SK-N-SH (cell line): ENCODE measurements at regions not wholly inside any gene's neighbourhood (a gene's known extent, or its start where the extent isn't known, plus 50 kb on each side); places are given as distances from the start of the nearest gene placed in this dataset.

ENCODE experiments used
- CTCF ChIP-seq: fragments of 200-600 bp; sonication (generic); IDR thresholded peaks from 2 replicates; pipeline ENCODE4 v1.6.1; 2017; ENCODE audit warnings: antibody characterized with exemption, mild to moderate bottlenecking, moderate library complexity
- ELF1 ChIP-seq: IDR thresholded peaks from 2 replicates; pipeline ENCODE4 v1.4.0; 2012
- MAX ChIP-seq: IDR thresholded peaks from 2 replicates; pipeline ENCODE4 v1.4.0; 2012; ENCODE audit warnings: low read depth
- POLR2AphosphoS5 ChIP-seq: IDR thresholded peaks from 2 replicates; pipeline ENCODE4 v1.6.1; 2012; ENCODE audit warnings: low read depth, low read length
- TEAD4 ChIP-seq: IDR thresholded peaks from 2 replicates; pipeline ENCODE4 v1.4.0; 2012; ENCODE audit warnings: mild to moderate bottlenecking, borderline replicate concordance; ENCODE audit not compliant: insufficient read depth

- TF ChIP-seq ELF1 = no peak
- TF ChIP-seq POLR2AphosphoS5 = no peak
- no peak for TF ChIP-seq TEAD4
- no peak for TF ChIP-seq CTCF
- no peak for TF ChIP-seq MAX
These were observed 69.6 kb upstream of the TAF1L start for GRCh38 chr9:32705059-32705458.
